T-helper 1 cell (primary cell): ENCODE measurements at regions not wholly inside any gene's neighbourhood (a gene's known extent, or its start where the extent isn't known, plus 50 kb on each side); places are given as distances from the start of the nearest gene placed in this dataset.

Experiments used
- DNase-seq, 5 donors: peaks; one replicate each; pipeline ENCODE4 v3.0.0-alpha.2; 2012 to 2020

- DNase-seq = peak; percentile 26 to 72 (median 53)
These were observed 64.0 kb upstream of the HNRNPA3 start for GRCh38 chr2:177148477-177149154.

DNA sequence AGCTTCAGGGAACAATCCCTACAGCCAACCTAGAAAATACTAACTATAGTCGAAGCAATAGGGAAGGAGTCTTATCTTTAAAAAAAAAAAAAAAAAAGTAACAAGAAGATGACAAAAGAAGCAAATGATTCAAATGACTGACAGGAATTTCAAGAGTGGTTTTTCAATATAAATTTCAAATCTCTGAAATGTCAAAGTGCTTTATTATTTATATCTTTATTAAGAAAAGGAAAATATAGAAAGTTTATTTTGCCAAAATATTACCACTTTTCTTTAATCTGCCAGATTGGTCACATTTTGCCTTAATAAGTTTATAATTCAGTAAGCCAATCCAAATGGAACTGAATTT is 63.5 kb upstream of the HNRNPA3 start:
- DNase-seq = no peak

DNA sequence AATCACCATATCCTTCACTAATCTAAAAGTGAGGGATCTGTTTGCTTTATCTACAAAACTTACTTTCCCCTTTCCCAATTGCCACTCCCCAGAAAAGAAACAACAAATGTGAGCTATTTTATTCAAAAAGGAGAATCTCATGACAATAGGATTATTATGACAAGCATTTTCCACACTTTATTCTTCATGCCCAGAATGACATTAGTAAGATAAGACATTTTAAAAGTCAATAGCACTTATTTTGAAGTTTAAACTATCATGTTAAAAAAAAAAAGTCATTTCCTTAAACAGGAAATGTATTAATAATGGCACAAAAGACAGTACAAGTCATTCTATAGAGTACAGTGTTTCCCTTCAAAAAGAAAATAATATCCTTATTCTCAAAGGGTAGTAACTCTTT is 58.8 kb upstream of the HNRNPA3 start:
- DNase-seq = no peak

GRCh38 chr2:177154809-177155208 is 57.8 kb upstream of the HNRNPA3 start:
- no peak for DNase-seq

DNA sequence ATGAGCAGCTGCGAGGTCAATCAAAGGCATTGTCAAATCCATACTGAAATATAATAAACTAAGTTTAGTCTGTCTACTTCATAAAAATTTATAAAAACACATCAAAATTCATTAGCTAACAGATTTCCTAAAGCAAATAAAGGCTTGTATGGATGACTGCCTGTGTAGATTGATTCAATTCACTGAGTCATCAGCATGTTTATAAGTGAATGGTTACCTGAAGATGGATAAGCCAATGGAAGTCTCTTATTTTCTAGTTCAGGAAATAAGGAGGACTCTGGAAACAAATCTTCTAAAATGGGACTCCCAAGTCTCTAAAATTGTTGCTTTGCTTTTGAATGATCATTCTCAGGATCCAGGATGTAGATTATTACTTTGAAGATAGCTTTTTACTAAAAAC is 57.0 kb upstream of the HNRNPA3 start:
- no peak for DNase-seq

- peak in 2 of 5 donors; percentile 21 to 25 for DNase-seq
These were observed 50.7 kb upstream of the HNRNPA3 start for GRCh38 chr2:177161741-177162460.
